ENCODE measurements at regions not wholly inside any gene's neighbourhood (a gene's known extent, or its start where the extent isn't known, plus 50 kb on each side); places are given as distances from the start of the nearest gene placed in this dataset.

GRCh38 chr20:60286764-60287163 is 328.5 kb downstream of the CDH26 start:
- 84 to 100% methylated on average over 2 to 3 of the region's 3 CpGs for WGBS, 2 experiments (ENCODE audit: insufficient coverage in 1 of 2, insufficient read length in 1 of 2)
- no peak for TF ChIP-seq CTCF (conservative IDR thresholded peaks at IDR 0.05)
- Mint-ChIP-seq H3K36me3 (ENCODE audit: low read depth) (peaks cover 4% of the 10 kb centered on the region), H3K4me3 (no peak overlapping the region), H3K4me1 (no peaks in the 10 kb centered on the region), H3K27ac (no peak overlapping the region), H3K9me3 (peaks cover 92% of the 10 kb centered on the region), H3K27me3 (ENCODE audit: insufficient read depth) (peaks cover 20% of the 10 kb centered on the region)
- Histone ChIP-seq H3K9ac (ENCODE audit: extremely low read depth, low read length, poor library complexity, severe bottlenecking) (no peak overlapping the region), H3K9me3 (ENCODE audit: control insufficient read depth, low read length) (peaks cover 64% of the 10 kb centered on the region), H3K27ac (ENCODE audit: low read depth, low read length) (no peak overlapping the region), H3K36me3 (ENCODE audit: control insufficient read depth, insufficient read depth, low read length) (no peaks in the 10 kb centered on the region), H3K4me1 (ENCODE audit: control insufficient read depth, insufficient read depth, low read length) (no peaks in the 10 kb centered on the region), H3K27me3 (ENCODE audit: control insufficient read depth, insufficient read depth, low read length, poor library complexity, severe bottlenecking) (no peaks in the 10 kb centered on the region), H3K4me3 (ENCODE audit: low read length) (no peak overlapping the region)
- no peak for DNase-seq

DNA sequence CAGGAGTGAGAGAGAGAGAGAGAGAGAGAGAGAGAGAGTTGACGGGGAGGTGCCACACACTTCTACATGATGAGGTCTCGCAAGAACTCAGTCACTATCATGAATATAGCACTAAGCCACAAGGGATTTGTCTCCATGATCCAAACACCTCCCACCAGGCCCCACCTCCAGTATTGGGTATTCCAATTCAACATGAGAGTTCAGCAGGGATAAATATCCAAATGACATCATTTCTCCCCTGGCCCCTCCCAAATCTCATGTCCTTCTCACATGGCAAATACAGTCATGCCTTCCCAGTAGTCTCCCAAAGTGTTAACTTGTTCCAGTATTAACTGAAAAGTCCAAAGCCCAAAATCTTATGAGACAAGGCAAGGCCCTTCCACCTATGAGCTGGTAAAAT is 330.7 kb downstream of the CDH26 start:
- TF ChIP-seq CTCF (conservative IDR thresholded peaks at IDR 0.05): no peak
- H3K27ac Mint-ChIP-seq: no peak overlapping the region
- 90% methylated on average over 1 of the region's 2 CpGs; no CpG with 5 or more reads in 1 of the 2 experiments for WGBS, 2 experiments (ENCODE audit: insufficient coverage in 1 of 2, insufficient read length in 1 of 2)
- no peaks in the 10 kb centered on the region for H3K4me1 ChIP-seq (ENCODE audit: control insufficient read depth, insufficient read depth, low read length)
- no peak overlapping the region for H3K9ac ChIP-seq (ENCODE audit: extremely low read depth, low read length, poor library complexity, severe bottlenecking)
- peaks cover 79% of the 10 kb centered on the region for H3K9me3 Mint-ChIP-seq
- no peak for DNase-seq
- H3K36me3 ChIP-seq (ENCODE audit: control insufficient read depth, insufficient read depth, low read length): no peaks in the 10 kb centered on the region
- H3K27ac ChIP-seq (ENCODE audit: low read depth, low read length): no peak overlapping the region
- H3K36me3 Mint-ChIP-seq (ENCODE audit: low read depth): no peaks in the 10 kb centered on the region
- H3K4me1 Mint-ChIP-seq: no peaks in the 10 kb centered on the region
- no peak overlapping the region for H3K4me3 ChIP-seq (ENCODE audit: low read length)
- no peaks in the 10 kb centered on the region for H3K27me3 ChIP-seq (ENCODE audit: control insufficient read depth, insufficient read depth, low read length, poor library complexity, severe bottlenecking)
- H3K27me3 Mint-ChIP-seq (ENCODE audit: insufficient read depth): peaks cover 22% of the 10 kb centered on the region
- H3K4me3 Mint-ChIP-seq: no peak overlapping the region
- H3K9me3 ChIP-seq (ENCODE audit: control insufficient read depth, low read length): peaks cover 52% of the 10 kb centered on the region

GRCh38 chr20:60292001-60292520 is 333.8 kb downstream of the CDH26 start:
- Mint-ChIP-seq H3K4me1 (no peaks in the 10 kb centered on the region), H3K27me3 (ENCODE audit: insufficient read depth) (peaks cover 31% of the 10 kb centered on the region), H3K27ac (no peak overlapping the region), H3K36me3 (ENCODE audit: low read depth) (no peaks in the 10 kb centered on the region), H3K9me3 (peaks cover 53% of the 10 kb centered on the region), H3K4me3 (no peak overlapping the region)
- no peak for TF ChIP-seq CTCF (conservative IDR thresholded peaks at IDR 0.05)
- 87 to 98% methylated on average over 5 of the region's 5 CpGs for WGBS, 2 experiments (ENCODE audit: insufficient coverage in 1 of 2, insufficient read length in 1 of 2)
- Histone ChIP-seq H3K27ac (ENCODE audit: low read depth, low read length) (no peak overlapping the region), H3K36me3 (ENCODE audit: control insufficient read depth, insufficient read depth, low read length) (no peaks in the 10 kb centered on the region), H3K9ac (ENCODE audit: extremely low read depth, low read length, poor library complexity, severe bottlenecking) (no peak overlapping the region), H3K4me1 (ENCODE audit: control insufficient read depth, insufficient read depth, low read length) (no peaks in the 10 kb centered on the region), H3K9me3 (ENCODE audit: control insufficient read depth, low read length) (peaks cover 34% of the 10 kb centered on the region), H3K27me3 (ENCODE audit: control insufficient read depth, insufficient read depth, low read length, poor library complexity, severe bottlenecking) (no peaks in the 10 kb centered on the region), H3K4me3 (ENCODE audit: low read length) (no peak overlapping the region)
- DNase-seq: no peak

Data from endodermal cell (in vitro differentiated cells).